Stimulated activated CD8-positive, alpha-beta memory T cell treated with anti-CD3 and anti-CD28 coated beads, Interleukin-7, amount 100 ng/mL, for 1 hour (primary cell): ENCODE measurements at regions not wholly inside any gene's neighbourhood (a gene's known extent, or its start where the extent isn't known, plus 50 kb on each side); places are given as distances from the start of the nearest gene placed in this dataset.
"Not testable (repeated sequence)": the region's sequence is repeated elsewhere in the genome, so short reads cannot be mapped to it uniquely, and the experiment has no call there.

Experiments
- DNase-seq, 2 donors: peaks; one replicate each; pipeline ENCODE4 v3.0.0-alpha.2; 2020; ENCODE audit warnings: low read depth in 2 of 2

- not testable (repeated sequence) for DNase-seq
Observed at GRCh38 chr2:76697439-76697838, 824.7 kb downstream of the LRRTM4 start.

- DNase-seq: no peak
Observed at GRCh38 chr2:76692908-76693307, 829.3 kb downstream of the LRRTM4 start.

GRCh38 chr2:76688732-76689131 is 833.4 kb downstream of the LRRTM4 start:
- DNase-seq: no peak

- DNase-seq: no peak
Observed at GRCh38 chr2:76687923-76688322, 834.3 kb downstream of the LRRTM4 start.

- no peak for DNase-seq
Observed at GRCh38 chr2:76684756-76685155, 837.4 kb downstream of the LRRTM4 start.

GRCh38 chr2:76679025-76679396 is 843.2 kb downstream of the LRRTM4 start:
- no peak for DNase-seq

- DNase-seq: no peak
Observed at GRCh38 chr2:76678383-76679024, 843.7 kb downstream of the LRRTM4 start.

- DNase-seq: no peak
Observed at GRCh38 chr2:76675212-76675611, 847.0 kb downstream of the LRRTM4 start.

GRCh38 chr2:76672798-76673197 is 849.4 kb downstream of the LRRTM4 start:
- no peak for DNase-seq

GRCh38 chr2:76669966-76670465 is 852.2 kb downstream of the LRRTM4 start:
- no peak for DNase-seq

- DNase-seq: no peak
Observed at GRCh38 chr2:76668279-76668678, 853.9 kb downstream of the LRRTM4 start.

GRCh38 chr2:76667821-76668271 is 854.3 kb downstream of the LRRTM4 start:
- DNase-seq: no peak

- no peak for DNase-seq
Observed at GRCh38 chr2:76642129-76642528, 880.0 kb downstream of the LRRTM4 start.

- no peak for DNase-seq
Observed at GRCh38 chr2:76641506-76641905, 880.7 kb downstream of the LRRTM4 start.

- DNase-seq: no peak
Observed at GRCh38 chr2:76640905-76641304, 881.3 kb downstream of the LRRTM4 start.

GRCh38 chr2:76639171-76639680 is 883.0 kb downstream of the LRRTM4 start:
- no peak for DNase-seq

GRCh38 chr2:76633276-76633921 is 888.8 kb downstream of the LRRTM4 start:
- no peak for DNase-seq

- no peak for DNase-seq
Observed at GRCh38 chr2:76625101-76625500, 897.1 kb downstream of the LRRTM4 start.

GRCh38 chr2:76613330-76613729 is 902.6 kb upstream of the GCFC2 start:
- DNase-seq: no peak

- no peak for DNase-seq
Observed at GRCh38 chr2:76612764-76613163, 902.0 kb upstream of the GCFC2 start.

GRCh38 chr2:76610451-76610850 is 899.7 kb upstream of the GCFC2 start:
- DNase-seq: no peak

- DNase-seq: no peak
Observed at GRCh38 chr2:76599732-76600368, 889.1 kb upstream of the GCFC2 start.

GRCh38 chr2:76584474-76584873 is 873.8 kb upstream of the GCFC2 start:
- no peak for DNase-seq
